CD14-positive monocyte (primary cell): ENCODE measurements at regions not wholly inside any gene's neighbourhood (a gene's known extent, or its start where the extent isn't known, plus 50 kb on each side); places are given as distances from the start of the nearest gene placed in this dataset.

Experiments used
- DNase-seq, 3 donors: peaks; one replicate each; pipeline ENCODE4 v3.0.0-alpha.2; 2011 to 2022
- H2AFZ ChIP-seq: 2 replicates; pipeline ENCODE4 v1.6.0; 2012; ENCODE audit warnings: mild to moderate bottlenecking, low read depth, low read length, inconsistent platforms; ENCODE audit not compliant: insufficient read depth, poor library complexity, severe bottlenecking
- H3K27ac ChIP-seq, 2 donors: 1 replicate in 1 of 2; 2 replicates in 1 of 2; pipeline ENCODE4 v1.5.1; 2012 to 2013; ENCODE audit warnings: low read length in 2 of 2, control low read depth in 1 of 2, inconsistent platforms in 1 of 2, low read depth in 1 of 2, mild to moderate bottlenecking in 1 of 2
- H3K27me3 ChIP-seq, 2 donors: one replicate each; pipeline versions ENCODE4 v1.6.0 to v1.6.1; 2011 to 2013; ENCODE audit warnings: low read length in 2 of 2; ENCODE audit not compliant: control insufficient read depth in 2 of 2, insufficient read depth in 2 of 2
- H3K36me3 ChIP-seq, 2 donors: replicated peaks in 1 of 2; 1 replicate in 1 of 2; 2 replicates in 1 of 2; pipeline versions ENCODE4 v1.5.1 to v1.6.1; 2012 to 2013; ENCODE audit warnings: low read length in 2 of 2, control low read depth in 1 of 2, inconsistent platforms in 1 of 2, mild to moderate bottlenecking in 1 of 2; ENCODE audit not compliant: insufficient read depth in 2 of 2, control insufficient read depth in 1 of 2
- H3K4me1 ChIP-seq, 2 donors: 1 replicate in 1 of 2; 2 replicates in 1 of 2; pipeline versions ENCODE4 v1.5.1 to v1.6.1; 2012 to 2013; ENCODE audit warnings: low read length in 2 of 2, control low read depth in 1 of 2, inconsistent platforms in 1 of 2, mild to moderate bottlenecking in 1 of 2, moderate library complexity in 1 of 2; ENCODE audit not compliant: insufficient read depth in 2 of 2, control insufficient read depth in 1 of 2
- H3K4me2 ChIP-seq: replicated peaks from 2 replicates; pipeline ENCODE3; 2012; ENCODE audit warnings: low read length, moderate library complexity, mild to moderate bottlenecking; ENCODE audit not compliant: poor library complexity, severe bottlenecking; ENCODE audit errors: extremely low read depth
- H3K4me3 ChIP-seq, 3 experiments: fragments of 200-600 bp in 1 of 3; sonication (generic) in 1 of 3; replicated peaks in 1 of 3; 1 replicate in 2 of 3; 2 replicates in 1 of 3; pipeline ENCODE4 v1.5.1; 2011 to 2013; ENCODE audit warnings: low read length in 3 of 3, mild to moderate bottlenecking in 3 of 3, control low read depth in 2 of 3, low read depth in 2 of 3, inconsistent platforms in 1 of 3, moderate library complexity in 1 of 3
- H3K79me2 ChIP-seq: 2 replicates; pipeline ENCODE4 v1.6.0; 2012; ENCODE audit warnings: mild to moderate bottlenecking, control low read depth, inconsistent platforms, low read length, moderate library complexity; ENCODE audit not compliant: insufficient read depth
- H3K9ac ChIP-seq: 2 replicates; pipeline ENCODE4 v1.6.0; 2017; ENCODE audit warnings: low read length, mild to moderate bottlenecking; ENCODE audit not compliant: insufficient read depth, poor library complexity, severe bottlenecking
- H3K9me3 ChIP-seq, 2 donors: replicated peaks in 1 of 2; 1 replicate in 1 of 2; 2 replicates in 1 of 2; pipeline versions ENCODE4 v1.5.1 to v1.6.1; 2012 to 2013; ENCODE audit warnings: low read length in 2 of 2, control low read depth in 1 of 2; ENCODE audit not compliant: control insufficient read depth in 1 of 2, insufficient read depth in 1 of 2
- H4K20me1 ChIP-seq: 2 replicates; pipeline ENCODE4 v1.6.0; 2012; ENCODE audit warnings: mild to moderate bottlenecking, low read length, control low read depth, moderate library complexity; ENCODE audit not compliant: insufficient read depth
- H3K27ac Mint-ChIP-seq, 7 donors: one replicate each; pipeline ENCODE4 v1.8.0; 2020; ENCODE audit warnings: mild to moderate bottlenecking in 7 of 7, mixed read lengths in 7 of 7, moderate library complexity in 6 of 7, inconsistent platforms in 2 of 7
- H3K27me3 Mint-ChIP-seq, 3 donors: one replicate each; pipeline ENCODE4 v1.8.0; 2021 to 2022; ENCODE audit warnings: low read depth in 3 of 3, mild to moderate bottlenecking in 3 of 3, mixed read lengths in 3 of 3, moderate library complexity in 3 of 3, inconsistent platforms in 1 of 3
- H3K36me3 Mint-ChIP-seq, 2 donors: one replicate each; pipeline ENCODE4 v1.8.0; 2020; ENCODE audit warnings: mixed read lengths in 2 of 2, inconsistent platforms in 1 of 2, mild to moderate bottlenecking in 1 of 2
- H3K4me1 Mint-ChIP-seq: one replicate; pipeline ENCODE4 v1.8.0; 2020; ENCODE audit warnings: mild to moderate bottlenecking, mixed read lengths
- H3K4me3 Mint-ChIP-seq, 2 donors: one replicate each; pipeline ENCODE4 v1.8.0; 2020; ENCODE audit warnings: mild to moderate bottlenecking in 2 of 2, mixed read lengths in 2 of 2, moderate library complexity in 1 of 2
- H3K9me3 Mint-ChIP-seq, 7 donors: one replicate each; pipeline ENCODE4 v1.8.0; 2020 to 2022; ENCODE audit warnings: mixed read lengths in 7 of 7, mild to moderate bottlenecking in 6 of 7, moderate library complexity in 6 of 7, inconsistent platforms in 2 of 7
- WGBS: methylation state at CpG from one replicate; pipeline ENCODE4 v1.1.5; 2013; ENCODE audit warnings: missing lambda C conversion rate; ENCODE audit not compliant: insufficient coverage; 5-methylcytosine and 5-hydroxymethylcytosine counted together
- intact Hi-C, 2 donors: fragments of 100-400 bp; cut with micrococcal nuclease; formaldehyde crosslinking; loops; one replicate each; pipeline versions ENCODE4 v1.15.0 to v1.15.1; 2023
- TF ChIP-seq, protein P1 (sequence below): fragments of 200-600 bp; IDR thresholded peaks from one replicate; pipeline ENCODE4 v1.8.0; 2022; ENCODE audit warnings: antibody characterized with exemption, mild to moderate bottlenecking

DNA sequence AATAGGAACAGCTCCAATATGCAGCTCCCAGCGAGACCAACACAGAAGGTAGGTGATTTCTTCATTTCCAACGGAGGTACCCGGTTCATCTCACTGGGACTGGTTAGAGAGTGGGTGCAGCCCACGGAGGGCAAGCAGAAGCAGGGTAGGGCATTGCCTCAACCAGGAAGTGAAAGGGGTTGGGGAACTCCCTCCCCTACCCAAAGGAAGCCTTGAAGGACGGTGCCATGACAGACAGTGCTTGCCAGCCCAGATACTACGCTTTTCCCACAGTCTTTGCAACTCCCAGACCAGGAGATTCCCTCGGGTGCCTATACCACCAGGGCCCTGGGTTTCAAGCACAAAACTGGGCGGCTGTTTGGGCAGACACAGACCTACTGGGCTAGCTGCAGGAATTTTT, 576.9 kb upstream of the NECTIN3 start:
- Histone ChIP-seq H3K4me2 (no peak overlapping the region), H3K79me2 (no peaks in the 10 kb centered on the region), H3K4me3 (no peak overlapping the region), H3K27me3 (no peaks in the 10 kb centered on the region), H3K36me3 (no peaks in the 10 kb centered on the region), H2AFZ (no peak overlapping the region), H3K27ac (no peak overlapping the region), H3K9ac (no peak overlapping the region), H4K20me1 (no peaks in the 10 kb centered on the region), H3K4me1 (no peaks in the 10 kb centered on the region), H3K9me3 (peaks cover 4 to 13% of the 10 kb centered on the region in 2 donors)
- Mint-ChIP-seq H3K27ac (no peak overlapping the region), H3K9me3 (peaks cover 2 to 22% (median 10%) of the 10 kb centered on the region in 7 donors), H3K36me3 (no peaks in the 10 kb centered on the region), H3K4me3 (no peak overlapping the region), H3K4me1 (no peaks in the 10 kb centered on the region), H3K27me3 (peaks cover 0 to 1% (median 0%) of the 10 kb centered on the region in 3 donors)
- no peak for DNase-seq
- TF ChIP-seq, protein P1, sequence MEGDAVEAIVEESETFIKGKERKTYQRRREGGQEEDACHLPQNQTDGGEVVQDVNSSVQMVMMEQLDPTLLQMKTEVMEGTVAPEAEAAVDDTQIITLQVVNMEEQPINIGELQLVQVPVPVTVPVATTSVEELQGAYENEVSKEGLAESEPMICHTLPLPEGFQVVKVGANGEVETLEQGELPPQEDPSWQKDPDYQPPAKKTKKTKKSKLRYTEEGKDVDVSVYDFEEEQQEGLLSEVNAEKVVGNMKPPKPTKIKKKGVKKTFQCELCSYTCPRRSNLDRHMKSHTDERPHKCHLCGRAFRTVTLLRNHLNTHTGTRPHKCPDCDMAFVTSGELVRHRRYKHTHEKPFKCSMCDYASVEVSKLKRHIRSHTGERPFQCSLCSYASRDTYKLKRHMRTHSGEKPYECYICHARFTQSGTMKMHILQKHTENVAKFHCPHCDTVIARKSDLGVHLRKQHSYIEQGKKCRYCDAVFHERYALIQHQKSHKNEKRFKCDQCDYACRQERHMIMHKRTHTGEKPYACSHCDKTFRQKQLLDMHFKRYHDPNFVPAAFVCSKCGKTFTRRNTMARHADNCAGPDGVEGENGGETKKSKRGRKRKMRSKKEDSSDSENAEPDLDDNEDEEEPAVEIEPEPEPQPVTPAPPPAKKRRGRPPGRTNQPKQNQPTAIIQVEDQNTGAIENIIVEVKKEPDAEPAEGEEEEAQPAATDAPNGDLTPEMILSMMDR = no peak
- 75% methylated on average over 6 of the region's 8 CpGs for WGBS
- intact Hi-C loops = no loop called here

GRCh38 chr3:110495201-110495927, 576.3 kb upstream of the NECTIN3 start:
- no peaks in the 10 kb centered on the region for H3K4me1 Mint-ChIP-seq
- no peak overlapping the region for H2AFZ ChIP-seq
- intact Hi-C loops = no loop called here
- H3K4me3 ChIP-seq = no peak overlapping the region
- peaks cover 0 to 1% (median 0%) of the 10 kb centered on the region in 3 donors for H3K27me3 Mint-ChIP-seq
- no peak overlapping the region for H3K27ac ChIP-seq
- H3K4me2 ChIP-seq = no peak overlapping the region
- no peaks in the 10 kb centered on the region for H3K36me3 ChIP-seq
- no peaks in the 10 kb centered on the region for H3K79me2 ChIP-seq
- H3K27ac Mint-ChIP-seq = no peak overlapping the region
- H3K4me1 ChIP-seq = no peaks in the 10 kb centered on the region
- no peaks in the 10 kb centered on the region for H3K27me3 ChIP-seq
- TF ChIP-seq, protein P1 = no peak
- peaks cover 4 to 13% of the 10 kb centered on the region in 2 donors for H3K9me3 ChIP-seq
- WGBS = 92% methylated on average over 5 of the region's 9 CpGs
- H3K9ac ChIP-seq = no peak overlapping the region
- peaks cover 2 to 22% (median 11%) of the 10 kb centered on the region in 7 donors for H3K9me3 Mint-ChIP-seq
- H3K36me3 Mint-ChIP-seq = no peaks in the 10 kb centered on the region
- no peak overlapping the region for H3K4me3 Mint-ChIP-seq
- DNase-seq = no peak
- no peaks in the 10 kb centered on the region for H4K20me1 ChIP-seq
